ENCODE measurements at regions not wholly inside any gene's neighbourhood (a gene's known extent, or its start where the extent isn't known, plus 50 kb on each side); places are given as distances from the start of the nearest gene placed in this dataset.

GRCh38 chr16:79297296-79297695, 303.2 kb downstream of the MAF start:
- no peak for DNase-seq (ENCODE audit: low spot score)

- no peak for DNase-seq (ENCODE audit: low spot score)
Measured at GRCh38 chr16:79296491-79296890, 304.0 kb downstream of the MAF start.

- no peak for DNase-seq (ENCODE audit: low spot score)
Measured at GRCh38 chr16:79295746-79296145, 304.8 kb downstream of the MAF start.

GRCh38 chr16:79295162-79295561, 305.4 kb downstream of the MAF start:
- no peak for DNase-seq (ENCODE audit: low spot score)

- DNase-seq (ENCODE audit: low spot score), result no peak
Measured at GRCh38 chr16:79294568-79294967, 306.0 kb downstream of the MAF start.

GRCh38 chr16:79293836-79294460, 306.6 kb downstream of the MAF start:
- DNase-seq (ENCODE audit: low spot score), result no peak

GRCh38 chr16:79288066-79288465, 312.5 kb downstream of the MAF start:
- no peak for DNase-seq (ENCODE audit: low spot score)

GRCh38 chr16:79287424-79287917, 313.1 kb downstream of the MAF start:
- no peak for DNase-seq (ENCODE audit: low spot score)

GRCh38 chr16:79286646-79287423, 313.7 kb downstream of the MAF start:
- DNase-seq (ENCODE audit: low spot score), result no peak

- DNase-seq (ENCODE audit: low spot score), result no peak
Measured at GRCh38 chr16:79284766-79285165, 315.8 kb downstream of the MAF start.

- no peak for DNase-seq (ENCODE audit: low spot score)
Measured at GRCh38 chr16:79283578-79283977, 317.0 kb downstream of the MAF start.

GRCh38 chr16:79282806-79283205, 317.7 kb downstream of the MAF start:
- DNase-seq (ENCODE audit: low spot score), result no peak

- DNase-seq (ENCODE audit: low spot score), result no peak
Measured at GRCh38 chr16:79278506-79278905, 322.0 kb downstream of the MAF start.

GRCh38 chr16:79276501-79276900, 324.0 kb downstream of the MAF start:
- DNase-seq (ENCODE audit: low spot score), result no peak

- no peak for DNase-seq (ENCODE audit: low spot score)
Measured at GRCh38 chr16:79274264-79274663, 326.3 kb downstream of the MAF start.

GRCh38 chr16:79272141-79272577, 328.4 kb downstream of the MAF start:
- no peak for DNase-seq (ENCODE audit: low spot score)

GRCh38 chr16:79271583-79271982, 329.0 kb downstream of the MAF start:
- no peak for DNase-seq (ENCODE audit: low spot score)

GRCh38 chr16:79270011-79270410, 330.5 kb downstream of the MAF start:
- no peak for DNase-seq (ENCODE audit: low spot score)

GRCh38 chr16:79269211-79269863, 331.2 kb downstream of the MAF start:
- DNase-seq (ENCODE audit: low spot score), result no peak

GRCh38 chr16:79267781-79268180, 332.8 kb downstream of the MAF start:
- DNase-seq (ENCODE audit: low spot score), result no peak

- no peak for DNase-seq (ENCODE audit: low spot score)
Measured at GRCh38 chr16:79267146-79267545, 333.4 kb downstream of the MAF start.

- DNase-seq (ENCODE audit: low spot score), result no peak
Measured at GRCh38 chr16:79265701-79266100, 334.8 kb downstream of the MAF start.

GRCh38 chr16:79265196-79265595, 335.3 kb downstream of the MAF start:
- DNase-seq (ENCODE audit: low spot score), result no peak
